ENCODE measurements at regions not wholly inside any gene's neighbourhood (a gene's known extent, or its start where the extent isn't known, plus 50 kb on each side); places are given as distances from the start of the nearest gene placed in this dataset.
"Not testable (repeated sequence)": the region's sequence is repeated elsewhere in the genome, so short reads cannot be mapped to it uniquely, and the experiment has no call there.

DNA sequence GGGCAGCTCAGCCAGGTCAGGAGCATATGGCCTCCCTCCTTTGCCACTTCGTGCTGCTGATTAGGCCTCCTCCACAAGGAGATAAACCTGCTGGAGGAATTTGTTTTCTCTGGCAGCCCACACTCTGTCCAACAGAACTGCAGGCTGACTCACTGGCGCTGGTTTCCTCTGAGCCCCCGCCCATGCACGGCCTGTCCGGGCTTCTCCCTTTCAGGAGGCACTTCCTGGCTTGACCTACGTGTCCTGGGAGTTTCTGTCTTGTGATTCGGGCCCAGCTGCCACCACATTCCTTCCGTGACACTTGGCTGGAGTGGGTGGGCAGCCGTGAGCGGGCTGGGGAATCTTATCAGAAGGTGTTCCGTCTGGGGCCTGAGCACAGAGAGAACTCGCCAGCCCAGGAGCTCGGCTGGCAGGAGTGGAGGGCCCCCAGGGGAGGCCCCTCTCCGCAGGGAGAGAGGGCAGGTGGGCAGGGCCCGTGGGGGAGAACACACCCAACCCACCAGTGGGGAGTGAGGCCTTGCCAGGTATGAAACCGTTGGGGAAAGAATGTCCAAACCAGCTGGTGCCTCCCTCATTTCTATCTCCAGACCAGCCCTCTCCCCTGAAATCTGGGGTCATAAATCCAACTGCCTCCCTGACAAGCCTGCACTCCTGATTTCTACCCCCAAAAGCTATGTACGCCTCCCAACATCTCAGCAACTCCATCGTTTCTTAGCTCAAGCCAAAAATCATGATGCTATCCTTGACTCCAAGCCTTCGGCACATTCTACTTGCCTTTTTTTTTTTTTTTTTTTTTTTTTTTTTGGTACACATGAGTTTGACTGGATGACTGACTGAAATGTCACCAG is 110.6 kb upstream of the MEF2A start:
- DNase-seq (ENCODE audit: low read depth, low spot score): peak; percentile 90
- peak overlapping the region; percentile 92 for H3K27ac ChIP-seq

GRCh38 chr15:99455789-99456160 is 110.0 kb upstream of the MEF2A start:
- DNase-seq (ENCODE audit: low read depth, low spot score): no peak
- H3K27ac ChIP-seq: peak overlapping the region; percentile 92

DNA sequence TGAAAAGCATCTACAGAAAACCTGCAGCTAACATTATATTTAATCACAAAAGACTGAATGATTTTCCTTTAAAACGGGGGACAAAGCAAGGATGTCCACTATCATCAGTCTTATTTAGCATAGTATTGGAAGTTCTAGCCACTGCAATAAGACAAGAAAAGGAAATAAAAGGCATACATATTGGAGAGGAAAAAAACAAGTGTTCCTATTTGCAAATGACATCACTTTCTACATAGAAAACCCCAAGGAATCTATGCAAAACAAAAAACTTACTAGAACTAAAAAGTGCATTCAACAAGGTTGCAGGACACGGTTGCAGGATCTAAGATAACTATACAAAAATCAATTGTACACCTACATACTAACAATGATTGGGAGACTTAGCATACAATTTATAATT is 101.6 kb upstream of the MEF2A start:
- DNase-seq (ENCODE audit: low read depth, low spot score): no peak
- H3K27ac ChIP-seq: no peak overlapping the region

DNA sequence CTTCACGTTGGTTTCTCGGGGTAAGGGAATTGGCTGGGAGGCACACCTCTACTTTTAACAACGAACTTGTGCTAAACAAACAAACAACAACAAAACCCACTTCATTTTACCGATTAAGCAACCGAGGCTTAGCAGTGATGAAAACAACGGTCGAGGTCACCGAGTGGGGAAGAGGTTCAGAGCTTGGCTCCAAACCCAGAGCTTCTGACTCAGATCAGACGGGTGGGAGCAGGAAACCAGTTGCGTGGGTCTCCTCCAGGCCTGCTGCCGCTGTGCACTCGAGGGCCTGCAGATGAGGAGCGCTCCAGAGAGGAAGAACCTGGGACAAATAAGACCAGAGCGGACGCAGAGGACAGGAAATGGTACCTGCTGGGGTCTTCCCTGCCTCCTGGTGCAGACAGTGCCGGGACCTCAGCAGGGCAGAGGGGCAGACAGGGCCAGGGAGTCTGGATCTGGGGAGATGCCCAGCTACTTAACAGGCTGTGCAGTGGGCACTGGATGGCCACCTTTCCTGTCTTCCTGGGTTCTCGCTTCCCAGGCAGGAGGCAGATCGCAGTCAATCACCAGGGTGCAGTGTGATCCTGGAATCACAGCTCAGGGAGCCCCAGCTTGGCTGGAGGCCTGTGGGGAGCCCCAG is 99.0 kb upstream of the MEF2A start:
- no peak for DNase-seq (ENCODE audit: low read depth, low spot score)
- no peak overlapping the region for H3K27ac ChIP-seq

DNA sequence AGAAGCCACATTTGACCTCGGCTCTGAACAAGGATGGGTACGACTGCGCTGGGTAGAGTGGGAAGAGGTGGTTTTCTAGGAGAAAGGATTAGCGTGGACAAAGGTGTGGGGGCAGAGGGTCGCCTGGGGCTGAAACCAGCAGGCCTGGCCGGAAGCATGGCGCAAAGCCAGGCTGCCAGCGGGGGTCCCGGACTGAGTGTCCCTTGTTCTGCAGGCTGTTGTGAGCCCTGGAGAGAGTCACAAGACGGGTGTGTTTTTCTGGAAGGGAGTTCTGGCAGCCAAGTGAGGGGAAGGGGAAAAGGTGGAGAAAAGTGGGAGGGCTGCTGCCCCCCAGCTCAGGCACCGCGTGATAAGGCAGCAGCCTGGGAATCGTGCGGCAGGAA is 98.5 kb upstream of the MEF2A start:
- H3K27ac ChIP-seq: no peak overlapping the region
- DNase-seq (ENCODE audit: low read depth, low spot score): no peak

DNA sequence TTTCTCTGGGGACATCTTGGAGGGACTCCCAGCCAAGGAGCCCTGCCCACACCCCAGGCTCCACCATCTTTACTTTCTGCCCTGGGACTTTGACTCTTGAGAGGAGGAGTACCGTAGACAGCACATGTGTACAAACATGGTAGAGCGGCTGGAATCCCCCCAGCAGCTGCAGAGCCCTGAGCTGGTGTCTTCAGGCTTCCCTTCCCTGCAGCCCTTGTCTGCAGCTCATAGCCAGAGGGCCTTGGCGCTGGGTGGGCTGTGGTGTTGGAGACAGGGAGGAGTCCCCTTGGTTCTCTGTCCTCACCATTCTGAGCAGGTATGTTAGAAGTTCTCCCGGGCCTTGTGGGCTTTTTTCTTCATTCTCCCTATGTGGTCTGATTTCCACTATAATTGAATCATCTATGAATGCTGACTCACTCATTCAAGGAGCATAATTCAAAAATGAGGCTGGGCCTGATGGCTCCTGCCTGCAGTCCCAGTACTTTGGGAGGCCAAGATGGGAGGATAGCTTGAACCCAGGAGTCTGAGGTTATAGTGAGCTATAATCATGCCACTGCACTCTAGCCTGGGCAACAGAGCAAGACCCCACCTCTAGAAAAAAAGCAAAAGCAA is 97.8 kb upstream of the MEF2A start:
- DNase-seq (ENCODE audit: low read depth, low spot score): no peak

GRCh38 chr15:99470204-99470603 is 95.6 kb upstream of the MEF2A start:
- H3K27ac ChIP-seq; DNase-seq (ENCODE audit: low read depth, low spot score): not testable (repeated sequence)

More for the DNA sequence above, 97.8 kb upstream of the MEF2A start:
- no peak overlapping the region for H3K27ac ChIP-seq

DNA sequence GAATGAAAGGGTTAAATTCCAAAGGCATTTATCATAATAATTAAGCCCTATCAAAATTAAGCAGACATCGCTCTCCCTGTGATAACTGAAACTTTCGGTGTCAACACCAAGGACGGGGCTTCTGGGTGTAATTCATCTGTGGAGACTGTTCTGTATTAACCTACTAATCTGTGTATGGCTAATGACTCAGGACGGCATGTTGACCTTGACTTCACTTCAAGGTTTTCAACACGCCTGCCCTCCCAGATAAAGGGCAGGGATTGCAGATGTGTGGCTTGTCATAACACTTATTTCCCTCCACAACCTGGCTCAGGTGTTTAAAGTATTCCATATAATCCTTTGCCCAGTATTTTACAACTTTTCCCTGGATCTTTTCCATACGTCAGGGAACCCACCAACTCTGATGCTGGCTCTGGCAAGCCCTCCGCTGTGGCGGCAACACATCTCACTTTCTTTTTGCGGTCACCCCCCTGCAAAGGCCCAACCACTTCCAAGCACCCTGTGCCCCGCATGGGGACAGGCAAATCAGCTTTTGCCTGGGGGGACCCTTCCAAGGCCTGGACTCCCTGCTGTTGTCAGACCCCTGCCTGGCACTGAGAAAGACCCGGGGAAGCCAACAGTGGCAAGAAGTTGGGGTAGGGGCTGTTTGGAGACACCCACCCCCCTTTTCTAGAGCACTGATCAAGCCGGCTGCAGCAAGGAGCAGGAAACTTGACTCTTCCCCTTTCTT is 93.2 kb upstream of the MEF2A start:
- no peak for DNase-seq (ENCODE audit: low read depth, low spot score)
- H3K27ac ChIP-seq: no peak overlapping the region

GRCh38 chr15:99473981-99474906 is 91.5 kb upstream of the MEF2A start:
- DNase-seq (ENCODE audit: low read depth, low spot score): no peak
- no peak overlapping the region for H3K27ac ChIP-seq

GRCh38 chr15:99474909-99475753 is 90.7 kb upstream of the MEF2A start:
- H3K27ac ChIP-seq: no peak overlapping the region
- DNase-seq (ENCODE audit: low read depth, low spot score): no peak

DNA sequence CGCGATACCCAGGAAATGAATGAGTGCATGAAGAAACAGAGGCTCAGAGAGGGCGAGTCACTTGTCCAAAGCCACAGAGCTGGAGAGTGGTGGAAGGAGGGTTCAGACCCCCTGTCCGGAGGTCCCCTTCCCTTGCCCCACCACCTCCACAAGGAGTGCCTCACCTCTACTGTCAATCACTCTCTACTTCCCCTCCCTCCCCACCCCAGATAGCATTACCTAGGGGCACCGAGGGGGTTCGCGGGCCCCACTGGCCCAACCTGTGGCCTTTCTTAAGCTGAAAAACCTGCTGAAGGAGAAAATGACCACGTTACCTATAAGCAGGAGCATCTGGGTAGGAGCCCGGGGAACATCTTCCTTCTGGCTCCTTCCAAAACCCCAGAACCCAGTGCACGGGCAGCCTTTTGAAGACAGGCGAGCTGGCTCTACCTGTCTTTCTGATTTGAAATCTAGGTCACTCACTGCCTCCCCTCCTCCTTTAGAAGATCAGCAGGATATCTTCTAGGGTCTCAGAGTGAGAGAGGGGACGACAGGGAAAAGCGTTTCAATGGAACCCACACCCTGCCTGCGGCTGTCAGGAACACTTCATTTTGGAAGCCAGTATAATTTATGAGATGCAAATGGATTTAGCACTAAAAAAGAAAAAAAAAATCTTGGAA is 89.9 kb upstream of the MEF2A start:
- no peak for DNase-seq (ENCODE audit: low read depth, low spot score)
- H3K27ac ChIP-seq: peak overlapping the region; percentile 72

GRCh38 chr15:99476413-99477222 is 89.2 kb upstream of the MEF2A start:
- DNase-seq (ENCODE audit: low read depth, low spot score): peak; percentile 97
- H3K27ac ChIP-seq: peak overlapping the region; percentile 72

DNA sequence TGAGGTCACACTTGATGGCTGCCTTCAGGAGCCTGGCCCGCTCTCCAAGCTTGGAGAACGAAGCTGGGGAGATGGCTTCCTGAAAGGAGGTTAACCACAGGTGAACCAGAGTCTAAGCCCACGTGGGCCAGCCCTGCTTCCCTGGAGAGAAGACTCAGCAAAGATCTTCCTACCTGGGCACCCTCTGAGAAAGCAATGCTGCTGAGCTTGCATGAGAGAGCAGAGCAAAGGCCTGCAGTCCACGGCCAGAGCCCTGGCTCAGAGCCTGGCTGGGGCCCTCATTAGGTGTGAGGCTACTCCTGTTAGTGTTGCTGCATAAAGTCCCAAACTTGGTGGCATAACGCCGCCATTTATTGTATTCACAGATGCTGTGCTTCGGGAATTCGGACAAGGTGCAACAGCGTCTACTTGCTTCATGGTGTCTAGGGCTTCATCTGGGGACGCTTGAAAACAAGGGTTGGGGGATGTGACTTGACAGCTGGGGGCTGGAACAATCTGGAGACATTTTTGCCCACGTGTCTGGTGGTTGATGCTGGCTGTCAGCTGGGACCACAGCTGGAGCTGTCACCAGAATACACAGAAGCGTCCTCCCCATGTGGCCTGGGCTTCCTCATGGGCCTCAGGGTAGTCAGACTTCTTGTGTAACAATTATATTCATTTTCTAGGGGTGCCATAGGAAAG is 87.9 kb upstream of the MEF2A start:
- DNase-seq (ENCODE audit: low read depth, low spot score): no peak
- H3K27ac ChIP-seq: no peak overlapping the region

GRCh38 chr15:99478977-99479376 is 86.8 kb upstream of the MEF2A start:
- no peak overlapping the region for H3K27ac ChIP-seq

GRCh38 chr15:99480016-99480810 is 85.6 kb upstream of the MEF2A start:
- no peak for DNase-seq (ENCODE audit: low read depth, low spot score)
- no peak overlapping the region for H3K27ac ChIP-seq

More at GRCh38 chr15:99478977-99479376, 86.8 kb upstream of the MEF2A start:
- no peak for DNase-seq (ENCODE audit: low read depth, low spot score)
